GM18517 (cell line): ENCODE measurements at regions not wholly inside any gene's neighbourhood (a gene's known extent, or its start where the extent isn't known, plus 50 kb on each side); places are given as distances from the start of the nearest gene placed in this dataset.
"Not testable (repeated sequence)": the region's sequence is repeated elsewhere in the genome, so short reads cannot be mapped to it uniquely, and the experiment has no call there.

Source experiments
- ATAC-seq: cut with Tn5 transposase; IDR thresholded peaks from one replicate; pipeline ENCODE4 v1.9.1; 2021; ENCODE audit warnings: mild to moderate bottlenecking, moderate library complexity; ENCODE audit not compliant: unreplicated experiment

DNA sequence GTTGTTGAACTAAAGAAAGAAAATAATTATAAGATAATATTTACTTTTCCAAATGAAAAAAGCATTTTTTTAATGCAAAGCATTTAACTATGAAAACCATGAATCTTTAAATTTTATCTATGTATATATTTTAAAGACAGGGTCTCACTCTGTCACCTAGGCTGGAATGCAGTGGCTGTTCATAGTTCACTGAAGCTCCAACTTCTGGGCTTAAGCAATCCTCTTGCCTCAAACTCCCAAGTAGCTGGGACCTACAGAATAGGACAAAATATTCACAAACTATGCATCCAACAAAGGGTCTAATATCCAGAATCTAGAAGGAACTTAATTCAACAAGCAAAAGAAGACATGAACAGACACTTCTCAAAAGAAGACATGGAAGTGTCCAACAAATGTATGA is 55.9 kb upstream of the ALB start:
- no peak for ATAC-seq

DNA sequence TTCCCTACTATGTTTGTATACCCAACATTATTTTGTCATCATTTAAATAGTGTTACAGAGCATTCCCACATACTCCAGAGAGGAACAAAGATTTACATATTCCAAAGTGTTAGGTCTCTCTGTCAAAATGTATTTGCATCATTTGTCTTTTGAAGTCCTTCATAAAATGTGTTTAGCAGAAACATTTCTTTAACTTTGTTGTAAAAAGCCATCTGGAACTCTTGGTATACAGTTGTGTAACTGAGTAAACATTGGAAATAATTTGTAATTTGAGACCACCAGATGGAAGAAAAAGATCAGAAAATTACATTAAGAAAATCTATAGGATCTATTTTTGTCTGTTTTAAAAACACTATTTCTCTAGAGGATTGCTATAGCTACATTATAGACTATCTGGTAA is 56.6 kb upstream of the ALB start:
- no peak for ATAC-seq

DNA sequence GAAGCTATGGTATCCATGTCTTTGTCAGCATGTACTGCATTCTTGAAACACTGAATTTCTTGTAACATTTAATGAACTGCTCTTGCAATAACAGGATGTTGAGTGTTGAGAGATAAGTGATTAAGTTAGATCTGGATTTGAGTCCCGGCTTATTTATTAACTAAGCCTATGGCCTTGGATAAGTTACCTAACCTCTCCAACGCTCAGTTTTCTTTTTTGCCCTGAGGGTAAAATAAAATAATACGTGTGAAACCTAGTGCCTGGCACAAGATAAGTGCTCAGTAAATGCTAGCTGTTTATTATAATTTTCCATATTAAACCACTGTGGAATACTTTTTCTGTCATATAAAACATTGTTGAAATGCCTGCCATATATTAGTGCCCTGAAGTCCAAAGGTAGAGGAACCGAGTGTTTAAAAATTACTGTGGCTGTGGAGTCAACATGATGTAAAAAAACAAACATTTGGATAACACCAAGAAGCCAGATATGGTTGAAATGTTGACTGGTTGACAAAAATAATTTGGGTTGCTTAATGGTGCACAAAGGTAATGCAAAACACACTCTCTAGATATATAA is 58.6 kb upstream of the ALB start:
- no peak for ATAC-seq

DNA sequence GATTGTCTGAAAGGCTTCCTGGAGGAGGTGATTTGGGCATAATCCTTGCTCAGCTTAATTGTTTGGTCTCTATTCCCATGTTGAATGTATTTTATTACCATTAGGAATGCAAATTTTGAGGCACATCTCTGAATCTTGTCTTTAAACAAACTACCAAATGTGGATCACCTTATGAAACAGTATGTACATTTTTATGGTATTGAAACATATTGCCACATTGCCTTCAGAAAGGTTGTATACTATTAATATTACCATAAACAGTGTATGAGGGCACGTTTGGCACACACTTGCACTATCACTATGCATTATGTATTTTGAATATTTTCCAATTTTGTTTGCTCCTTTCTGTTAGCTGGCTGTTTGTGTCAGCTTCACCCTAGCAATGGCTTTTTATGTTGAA is 60.0 kb upstream of the ALB start:
- no peak for ATAC-seq

DNA sequence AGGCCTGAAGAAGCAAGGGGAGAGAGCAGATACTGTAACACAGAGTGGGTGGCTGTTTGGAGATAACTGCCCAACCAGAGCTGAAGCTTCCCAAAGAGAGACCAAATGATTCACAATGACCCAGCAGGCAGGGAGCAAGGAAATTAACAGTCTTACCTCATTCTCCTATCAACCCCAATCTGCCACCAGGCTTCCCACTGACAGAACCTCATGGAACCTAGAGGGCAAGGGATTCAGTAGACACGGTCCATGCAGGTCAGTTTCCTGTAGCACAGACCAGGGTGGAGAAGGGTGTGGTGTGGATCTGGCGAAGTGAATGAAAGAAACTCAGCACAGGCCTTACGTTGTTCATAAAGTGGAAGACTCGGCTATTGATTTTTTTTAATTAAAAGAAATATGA is 60.7 kb upstream of the ALB start:
- no peak for ATAC-seq

DNA sequence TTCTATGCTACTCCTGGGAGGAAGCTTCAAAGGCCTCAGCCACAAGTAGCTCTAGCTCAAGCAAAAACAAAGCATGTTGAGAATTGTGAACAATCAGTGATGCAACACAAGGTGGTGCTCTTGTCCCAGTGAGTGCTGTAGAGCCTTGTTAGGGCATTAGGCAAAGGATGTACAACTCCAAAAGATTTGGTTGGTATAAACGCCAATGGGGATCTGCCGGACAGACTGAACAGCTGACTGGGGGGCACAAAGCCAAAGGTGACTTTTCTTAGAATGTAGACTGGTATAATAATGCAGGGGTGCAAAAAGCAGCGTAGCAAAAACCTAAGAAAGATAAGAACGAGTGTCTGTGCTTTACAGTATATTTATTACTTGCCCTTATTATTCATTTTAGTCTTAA is 62.6 kb upstream of the ALB start:
- ATAC-seq, result peak; percentile 64

DNA sequence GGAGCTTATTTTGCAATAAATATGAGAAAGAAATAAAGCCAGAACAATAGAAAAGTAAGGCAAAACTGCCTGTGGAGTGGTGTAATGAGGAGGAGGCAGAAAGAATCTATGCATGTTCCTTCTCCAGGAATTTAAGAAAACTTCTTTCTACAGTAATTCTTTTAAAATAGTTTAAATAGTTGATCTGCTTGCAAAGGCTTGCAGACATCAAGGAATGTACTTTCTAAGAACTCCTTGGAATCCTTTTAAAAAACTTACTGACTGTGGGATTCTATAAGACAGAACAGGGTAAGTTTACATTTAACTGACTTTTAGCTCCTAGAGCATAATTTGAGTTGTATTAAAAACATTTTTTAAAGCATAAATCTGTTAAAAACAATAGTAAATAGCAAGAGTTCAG is 63.2 kb upstream of the ALB start:
- no peak for ATAC-seq

DNA sequence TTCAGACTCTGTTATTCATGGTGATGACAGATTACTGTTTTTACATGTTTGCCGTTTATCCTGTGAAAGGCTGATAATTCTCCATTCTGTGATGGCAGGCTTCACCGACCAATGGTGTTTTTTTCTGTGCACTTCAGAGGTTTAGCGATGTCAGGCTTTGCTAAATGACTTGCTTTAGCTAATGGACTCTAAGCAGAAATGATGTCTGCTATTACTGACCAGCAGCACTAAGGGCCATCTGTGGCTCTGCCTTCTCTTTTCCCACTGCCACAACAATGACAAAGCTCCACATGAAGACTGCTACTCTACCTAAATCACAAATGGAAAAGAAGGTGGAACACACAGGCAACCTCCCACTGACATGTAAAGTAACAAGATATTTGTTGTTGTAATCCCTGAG is 68.4 kb upstream of the ALB start:
- no peak for ATAC-seq

DNA sequence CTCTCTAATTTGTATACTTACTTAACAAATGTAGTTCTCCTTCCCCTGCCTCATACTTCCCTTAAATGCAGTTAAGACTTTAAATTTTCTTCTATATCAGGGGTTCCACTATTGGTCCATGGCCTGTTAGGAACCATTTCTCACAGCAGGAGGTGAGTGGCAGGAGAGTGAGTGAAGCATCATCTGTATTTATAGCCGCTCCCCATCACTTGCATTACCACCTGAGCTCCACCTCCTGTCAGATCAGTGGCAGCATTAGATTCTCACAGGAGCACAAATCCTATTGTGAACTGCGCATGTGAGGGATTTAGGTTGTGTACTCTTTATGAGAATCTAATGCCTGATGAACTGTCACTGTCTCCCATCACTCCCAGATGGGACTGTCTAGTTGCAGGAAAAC is 72.1 kb upstream of the ALB start:
- ATAC-seq, result not testable (repeated sequence)

DNA sequence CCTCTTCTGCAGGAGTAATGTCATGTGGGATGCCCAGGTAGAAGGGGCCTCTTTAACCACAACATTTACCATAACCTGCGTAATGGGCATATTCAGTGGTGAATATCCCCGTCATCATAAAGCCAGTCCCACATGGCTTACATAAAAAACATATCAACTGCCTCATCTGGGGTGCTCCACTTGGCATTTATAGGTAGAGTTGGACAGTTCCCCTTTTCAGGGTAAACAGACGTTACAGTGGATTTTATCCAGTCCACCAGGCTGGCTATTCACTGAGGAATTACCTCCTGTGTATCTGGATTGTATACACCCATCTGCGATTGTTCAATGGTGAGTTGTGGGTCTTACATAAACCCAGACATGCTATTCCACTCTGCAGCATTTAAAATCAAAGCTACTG is 70.7 kb upstream of the ANKRD17 start:
- ATAC-seq, result no peak

DNA sequence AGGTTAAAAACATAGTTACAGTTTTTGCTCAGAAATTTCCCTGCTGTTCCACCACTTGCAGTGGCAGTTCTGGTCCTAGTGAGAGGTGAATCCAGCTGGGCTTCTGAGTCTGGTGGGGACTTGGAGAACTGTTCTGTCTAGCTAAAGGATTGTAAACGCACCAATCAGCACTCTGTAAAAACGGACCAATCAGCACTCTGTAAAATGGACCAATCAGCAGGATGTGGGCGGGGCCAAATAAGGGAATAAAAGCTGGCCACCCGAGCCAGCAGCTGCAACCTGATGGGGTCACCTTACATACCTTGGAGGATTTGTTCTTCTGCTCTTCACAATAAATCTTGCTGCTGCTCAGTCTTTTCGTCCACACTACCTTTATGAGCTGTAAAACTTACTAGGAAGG is 67.2 kb upstream of the ANKRD17 start:
- ATAC-seq, result not testable (repeated sequence)

DNA sequence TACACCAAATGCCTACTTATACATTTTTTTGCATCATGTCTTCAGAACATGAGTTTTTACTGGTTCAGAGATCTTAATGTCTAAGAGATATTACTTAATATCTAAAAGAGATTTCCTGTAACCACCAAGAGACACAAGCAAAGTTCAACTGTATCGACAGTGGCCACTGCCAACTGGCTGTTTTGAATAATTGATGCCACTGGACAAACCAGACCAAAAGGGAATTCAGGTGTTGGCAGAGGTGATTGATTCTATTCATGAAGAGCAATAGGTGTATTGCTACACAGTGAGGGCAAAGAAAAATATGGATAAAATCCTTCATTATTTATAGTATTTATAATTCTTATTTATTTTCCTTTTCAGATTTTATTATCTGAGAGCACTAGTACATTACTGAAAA is 58.5 kb upstream of the ANKRD17 start:
- no peak for ATAC-seq

DNA sequence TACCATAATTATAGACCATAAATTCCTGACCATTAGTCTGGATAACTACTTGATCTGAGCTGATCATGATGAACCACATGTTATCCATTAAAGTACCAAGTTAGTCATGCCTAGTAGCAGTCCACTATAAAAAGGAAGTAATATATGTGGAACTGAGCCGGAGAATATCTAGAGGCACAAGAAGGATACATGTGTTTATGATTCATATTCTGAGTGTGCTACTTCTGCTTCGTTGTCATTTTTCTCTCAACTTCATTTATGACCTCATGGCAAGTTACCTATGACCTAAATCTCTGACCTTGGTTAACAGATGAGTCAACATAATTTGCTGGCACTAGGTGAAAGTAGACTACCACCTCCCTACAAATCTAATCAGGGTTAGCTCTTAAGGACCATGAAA is 56.5 kb upstream of the ANKRD17 start:
- ATAC-seq, result no peak

DNA sequence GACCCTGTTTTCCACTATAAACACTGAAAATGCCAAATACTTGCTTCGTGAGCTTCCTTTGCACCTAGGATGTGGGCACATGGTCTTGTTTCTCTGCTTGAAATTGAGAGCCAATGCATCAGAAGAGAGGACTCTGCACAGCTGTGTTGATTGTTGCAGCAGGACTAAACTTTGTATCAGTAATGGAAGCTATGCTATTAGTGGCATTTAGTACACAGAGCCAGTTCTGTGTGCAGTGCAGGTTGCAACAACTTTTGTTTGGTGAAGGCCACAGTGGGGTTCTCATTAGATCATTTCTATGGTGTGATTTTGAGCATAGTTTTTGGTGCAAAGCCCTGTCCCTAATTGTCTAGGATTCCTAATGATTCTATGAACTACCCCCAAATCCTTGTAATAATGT is 54.4 kb upstream of the ANKRD17 start:
- no peak for ATAC-seq

DNA sequence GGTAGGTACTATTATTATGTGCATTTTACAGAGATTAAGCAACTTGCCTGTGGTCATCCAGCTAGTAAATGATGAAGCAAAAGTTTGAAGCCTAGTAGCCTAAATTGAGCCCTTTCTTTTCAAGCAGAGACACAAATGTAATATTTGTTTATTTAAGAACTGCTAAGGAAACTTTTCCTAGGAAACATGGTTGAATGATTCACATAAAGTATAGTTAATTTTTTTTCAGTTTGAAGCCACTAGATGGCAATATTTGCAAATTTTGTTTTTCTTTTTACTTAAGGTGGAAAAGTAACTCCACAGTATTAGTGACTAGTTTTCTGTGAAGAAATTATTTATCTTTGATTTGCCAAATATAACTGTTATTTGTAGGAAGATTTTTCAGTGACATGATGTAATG is 52.8 kb upstream of the ANKRD17 start:
- no peak for ATAC-seq

DNA sequence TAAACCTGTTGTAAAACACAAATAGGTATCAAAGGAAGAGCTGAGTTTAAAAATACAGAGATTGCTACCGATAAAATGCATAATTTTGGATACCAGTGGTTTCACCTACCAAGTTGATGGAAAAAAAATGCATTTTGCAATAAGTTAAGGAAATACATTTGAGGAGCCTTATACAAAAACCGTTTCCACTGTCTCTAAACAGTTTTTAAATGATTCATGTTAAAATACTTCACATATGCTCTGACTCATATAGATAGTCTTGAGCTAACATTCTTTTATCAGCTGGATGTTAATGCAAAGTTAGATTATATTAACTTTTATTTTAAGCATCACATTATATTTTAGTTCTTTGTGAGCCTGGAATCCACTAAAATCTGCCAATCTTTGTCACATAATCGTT is 50.6 kb upstream of the ANKRD17 start:
- no peak for ATAC-seq
